ENCODE measurements at regions not wholly inside any gene's neighbourhood (a gene's known extent, or its start where the extent isn't known, plus 50 kb on each side); places are given as distances from the start of the nearest gene placed in this dataset.

DNA sequence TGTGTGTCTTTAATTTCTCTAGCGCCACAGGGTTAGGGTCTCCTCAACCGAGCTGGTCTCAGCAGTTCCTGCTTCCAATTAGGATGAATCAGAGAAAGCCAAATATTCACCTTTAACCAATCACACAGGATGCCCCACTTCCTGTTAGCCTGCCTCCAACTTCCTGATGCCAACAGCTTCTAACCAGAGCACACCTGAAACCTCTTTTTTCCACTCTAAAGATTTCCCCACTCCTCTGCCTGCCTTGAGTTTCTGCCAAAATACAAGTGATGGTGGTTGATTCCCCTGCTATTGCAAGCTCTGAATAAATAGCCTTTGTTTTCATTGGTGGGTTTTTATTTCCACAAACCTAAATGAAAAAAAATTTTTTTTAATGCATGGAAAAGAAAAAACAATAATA, 144.7 kb upstream of the UST start:
- peak; percentile 52 to 53 for DNase-seq
- H3K27ac ChIP-seq = peak overlapping the region in 1 of 3 donors; percentile 27
- no peak overlapping the region for H3K4me3 ChIP-seq (replicated peaks in 1 of 3)
- H3K4me1 ChIP-seq = peaks cover 0 to 6% of the 10 kb centered on the region in 2 donors
- H3K27me3 ChIP-seq = no peaks in the 10 kb centered on the region
- TF ChIP-seq CTCF (IDR thresholded peaks at IDR 0.05) = no peak
- TF ChIP-seq POLR2A (IDR thresholded peaks at IDR 0.05) = no peak
- no peaks in the 10 kb centered on the region for H3K36me3 ChIP-seq
- H3K9me3 ChIP-seq = no peaks in the 10 kb centered on the region
- WGBS, 2 donors = 54 to 63% methylated on average over 2 of the region's 2 CpGs
- intact Hi-C loops (cut with DNase I) = no loop called here

- Histone ChIP-seq H3K4me1 (peaks cover 9 to 11% of the 10 kb centered on the region in 2 donors), H3K36me3 (no peaks in the 10 kb centered on the region), H3K4me3 (replicated peaks in 1 of 3) (no peak overlapping the region), H3K9me3 (no peaks in the 10 kb centered on the region), H3K27me3 (no peaks in the 10 kb centered on the region), H3K27ac (no peak overlapping the region)
- WGBS, 2 donors = 81 to 83% methylated on average over 10 of the region's 10 CpGs
- DNase-seq = no peak
- intact Hi-C loops (cut with DNase I) = no loop called here
- TF ChIP-seq CTCF (IDR thresholded peaks at IDR 0.05) (peak in 4 of 6 experiments; percentile 16 to 49 (median 40)), POLR2A (IDR thresholded peaks at IDR 0.05) (no peak)
These were observed 138.5 kb upstream of the UST start for GRCh38 chr6:148608199-148608951.

- Histone ChIP-seq H3K36me3 (no peaks in the 10 kb centered on the region), H3K9me3 (no peaks in the 10 kb centered on the region), H3K4me3 (replicated peaks in 1 of 3) (no peak overlapping the region), H3K27ac (peak overlapping the region in 2 of 3 donors; percentile 32 to 39), H3K27me3 (no peaks in the 10 kb centered on the region), H3K4me1 (peaks cover 9 to 11% of the 10 kb centered on the region in 2 donors)
- peak; percentile 32 to 39 for DNase-seq
- 52 to 60% methylated on average over 8 of the region's 8 CpGs for WGBS, 2 donors
- intact Hi-C loops (cut with DNase I) = no loop called here
- TF ChIP-seq CTCF (IDR thresholded peaks at IDR 0.05) = no peak
- TF ChIP-seq POLR2A (IDR thresholded peaks at IDR 0.05) = no peak
These were observed 135.6 kb upstream of the UST start for GRCh38 chr6:148611213-148611612.

DNA sequence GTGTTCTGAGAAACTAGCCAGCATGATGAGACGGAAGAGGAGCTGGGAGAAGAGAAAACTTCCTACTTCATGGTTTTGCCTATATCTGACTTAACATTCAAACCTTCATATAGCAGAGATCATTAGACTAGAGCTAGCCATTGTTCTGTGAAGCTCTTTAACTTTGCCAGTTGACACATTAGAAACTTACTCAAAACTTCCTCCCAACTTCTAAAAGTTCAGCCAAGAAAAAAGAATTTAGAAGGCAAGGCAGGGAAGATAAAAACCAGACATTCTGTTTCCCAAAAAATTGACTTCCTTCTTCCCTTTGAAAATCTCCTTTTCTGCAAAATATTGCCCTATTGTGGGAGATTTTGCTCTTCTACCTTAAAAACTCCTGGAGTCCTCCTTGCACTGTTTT, 134.8 kb upstream of the UST start:
- Histone ChIP-seq H3K4me1 (peaks cover 9 to 11% of the 10 kb centered on the region in 2 donors), H3K27me3 (no peaks in the 10 kb centered on the region), H3K36me3 (no peaks in the 10 kb centered on the region), H3K4me3 (replicated peaks in 1 of 3) (no peak overlapping the region), H3K27ac (peak overlapping the region in 1 of 3 donors; percentile 32), H3K9me3 (no peaks in the 10 kb centered on the region)
- 86 to 89% methylated on average over 1 of the region's 1 CpG for WGBS, 2 donors
- intact Hi-C loops (cut with DNase I) = no loop called here
- TF ChIP-seq POLR2A (IDR thresholded peaks at IDR 0.05) (no peak), CTCF (IDR thresholded peaks at IDR 0.05) (no peak)
- DNase-seq = no peak

GRCh38 chr6:148614602-148615001, 132.2 kb upstream of the UST start:
- no peak overlapping the region for H3K27ac ChIP-seq

More at GRCh38 chr6:148614602-148615001, 132.2 kb upstream of the UST start:
- no peak for DNase-seq
- Histone ChIP-seq H3K4me3 (replicated peaks in 1 of 3) (no peak overlapping the region), H3K4me1 (peaks cover 7 to 11% of the 10 kb centered on the region in 2 donors), H3K36me3 (no peaks in the 10 kb centered on the region), H3K9me3 (no peaks in the 10 kb centered on the region), H3K27me3 (no peaks in the 10 kb centered on the region)
- TF ChIP-seq POLR2A (IDR thresholded peaks at IDR 0.05) (no peak), CTCF (IDR thresholded peaks at IDR 0.05) (no peak)
- intact Hi-C loops (cut with DNase I) = no loop called here
- whole genome bisulfite sequencing, 2 donors = 86 to 95% methylated on average over 3 of the region's 3 CpGs

All from thyroid gland (tissue), 4 donors.